Fibroblast of lung (primary cell): ENCODE measurements at regions not wholly inside any gene's neighbourhood (a gene's known extent, or its start where the extent isn't known, plus 50 kb on each side); places are given as distances from the start of the nearest gene placed in this dataset.

ENCODE experiments used
- DNase-seq, 2 donors: peaks; one replicate each; pipeline versions ENCODE4 v3.0.0 to v3.0.0-alpha.2; 2010; ENCODE audit warnings: low read depth in 2 of 2
- H2AFZ ChIP-seq: 2 replicates; pipeline ENCODE4 v1.5.1; 2012; ENCODE audit warnings: low read length, control low read depth, inconsistent platforms
- H3K27ac ChIP-seq: 2 replicates; pipeline ENCODE4 v1.5.1; 2011; ENCODE audit warnings: low read length, control low read depth; ENCODE audit not compliant: insufficient read depth
- H3K27me3 ChIP-seq: 2 replicates; pipeline ENCODE4 v1.5.1; 2011; ENCODE audit warnings: mild to moderate bottlenecking, low read length; ENCODE audit not compliant: control insufficient read depth, insufficient read depth
- H3K36me3 ChIP-seq: 2 replicates; pipeline ENCODE4 v1.5.1; 2011; ENCODE audit warnings: low read length; ENCODE audit not compliant: control insufficient read depth, insufficient read depth
- H3K4me1 ChIP-seq: 2 replicates; pipeline ENCODE4 v1.5.1; 2011; ENCODE audit warnings: low read length; ENCODE audit not compliant: control insufficient read depth, insufficient read depth; ENCODE audit errors: extremely low read depth
- H3K4me2 ChIP-seq: 2 replicates; pipeline ENCODE4 v1.5.1; 2011; ENCODE audit warnings: low read length, control low read depth; ENCODE audit not compliant: insufficient read depth; ENCODE audit errors: extremely low read depth
- H3K4me3 ChIP-seq, 4 experiments: fragments of 200-600 bp in 1 of 4; sonication (generic) in 1 of 4; replicated peaks in 1 of 4; 2 replicates each; pipeline ENCODE4 v1.5.1; 2011 to 2016; ENCODE audit warnings: low read length in 4 of 4, low read depth in 3 of 4, mild to moderate bottlenecking in 3 of 4, control low read depth in 2 of 4, inconsistent platforms in 1 of 4, mixed read lengths in 1 of 4; ENCODE audit not compliant: insufficient read depth in 1 of 4; ENCODE audit errors: control extremely low read depth in 1 of 4
- H3K79me2 ChIP-seq: 2 replicates; pipeline ENCODE4 v1.5.1; 2012; ENCODE audit warnings: mild to moderate bottlenecking, low read length, inconsistent platforms; ENCODE audit not compliant: control insufficient read depth, insufficient read depth
- H3K9ac ChIP-seq: 2 replicates; pipeline ENCODE4 v1.5.1; 2011; ENCODE audit warnings: mild to moderate bottlenecking, low read length, control low read depth; ENCODE audit not compliant: insufficient read depth
- H3K9me3 ChIP-seq: 2 replicates; pipeline ENCODE4 v1.5.1; 2012; ENCODE audit warnings: low read depth, low read length; ENCODE audit not compliant: control insufficient read depth, insufficient read depth
- H4K20me1 ChIP-seq: 2 replicates; pipeline ENCODE4 v1.5.1; 2011; ENCODE audit warnings: low read length; ENCODE audit not compliant: control insufficient read depth, insufficient read depth; ENCODE audit errors: extremely low read depth
- EZH2 ChIP-seq: IDR thresholded peaks from 2 replicates; pipeline ENCODE4 v1.5.1; 2012; ENCODE audit warnings: low read length, control low read depth, mild to moderate bottlenecking; ENCODE audit errors: missing control alignments
- TF ChIP-seq, protein P1 (sequence below), 2 donors: IDR thresholded peaks in 1 of 2; conservative IDR thresholded peaks in 1 of 2; 1 replicate in 1 of 2; 2 replicates in 1 of 2; pipeline ENCODE4 v1.5.1; 2011 to 2012; ENCODE audit warnings: low read length in 2 of 2, control low read depth in 1 of 2, inconsistent platforms in 1 of 2, low read depth in 1 of 2, mild to moderate bottlenecking in 1 of 2

DNA sequence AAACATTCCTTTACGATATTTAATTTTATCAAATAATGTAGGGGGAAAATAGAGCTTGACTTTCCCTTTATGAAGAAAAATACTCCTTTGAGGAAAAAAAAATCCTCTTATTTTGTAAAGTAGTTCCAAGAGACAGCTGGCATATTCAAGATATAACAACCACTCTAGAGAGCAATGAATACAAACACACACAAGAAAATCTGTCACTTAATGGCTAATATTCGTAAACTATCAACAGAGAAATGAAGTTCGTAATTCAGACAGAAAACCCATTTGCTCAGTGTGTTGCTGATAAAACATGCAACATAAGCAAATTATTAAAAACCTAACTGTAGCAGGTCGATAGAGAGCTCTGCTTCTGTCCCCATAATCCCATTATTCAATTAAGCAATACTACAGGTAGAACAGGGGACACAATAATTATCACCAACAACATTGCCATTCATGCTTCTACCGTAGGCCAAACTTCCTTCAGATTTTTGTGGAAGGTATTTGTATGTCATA lies 714.4 kb upstream of the MARCKS start:
- no peak overlapping the region for H3K4me2 ChIP-seq
- DNase-seq, result no peak

DNA sequence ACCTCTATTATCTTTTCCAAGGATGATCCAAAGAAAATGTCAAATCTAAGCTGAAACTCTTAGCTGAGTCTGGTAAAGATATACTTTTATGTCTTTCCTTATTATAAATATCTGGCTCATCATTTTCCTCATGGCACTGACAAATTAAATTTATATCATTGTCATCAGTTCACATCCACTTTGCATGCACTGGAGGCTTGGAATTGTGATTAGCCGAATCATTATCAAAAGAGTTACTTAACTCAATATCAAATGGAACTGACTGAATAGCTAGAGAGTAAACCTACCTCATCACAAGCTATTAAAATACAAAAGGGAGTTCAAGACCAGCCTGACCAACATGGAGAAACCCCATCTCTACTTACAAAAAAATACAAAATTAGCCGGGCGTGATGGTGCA lies 713.9 kb upstream of the MARCKS start:
- Histone ChIP-seq H4K20me1 (no peaks in the 10 kb centered on the region), H3K4me2 (no peak overlapping the region), H3K36me3 (no peaks in the 10 kb centered on the region), H2AFZ (no peak overlapping the region), H3K4me3 (no peak overlapping the region), H3K9ac (no peak overlapping the region), H3K4me1 (no peaks in the 10 kb centered on the region), H3K27ac (no peak overlapping the region), H3K9me3 (no peaks in the 10 kb centered on the region), H3K27me3 (no peaks in the 10 kb centered on the region), H3K79me2 (no peaks in the 10 kb centered on the region)
- TF ChIP-seq, protein P1, sequence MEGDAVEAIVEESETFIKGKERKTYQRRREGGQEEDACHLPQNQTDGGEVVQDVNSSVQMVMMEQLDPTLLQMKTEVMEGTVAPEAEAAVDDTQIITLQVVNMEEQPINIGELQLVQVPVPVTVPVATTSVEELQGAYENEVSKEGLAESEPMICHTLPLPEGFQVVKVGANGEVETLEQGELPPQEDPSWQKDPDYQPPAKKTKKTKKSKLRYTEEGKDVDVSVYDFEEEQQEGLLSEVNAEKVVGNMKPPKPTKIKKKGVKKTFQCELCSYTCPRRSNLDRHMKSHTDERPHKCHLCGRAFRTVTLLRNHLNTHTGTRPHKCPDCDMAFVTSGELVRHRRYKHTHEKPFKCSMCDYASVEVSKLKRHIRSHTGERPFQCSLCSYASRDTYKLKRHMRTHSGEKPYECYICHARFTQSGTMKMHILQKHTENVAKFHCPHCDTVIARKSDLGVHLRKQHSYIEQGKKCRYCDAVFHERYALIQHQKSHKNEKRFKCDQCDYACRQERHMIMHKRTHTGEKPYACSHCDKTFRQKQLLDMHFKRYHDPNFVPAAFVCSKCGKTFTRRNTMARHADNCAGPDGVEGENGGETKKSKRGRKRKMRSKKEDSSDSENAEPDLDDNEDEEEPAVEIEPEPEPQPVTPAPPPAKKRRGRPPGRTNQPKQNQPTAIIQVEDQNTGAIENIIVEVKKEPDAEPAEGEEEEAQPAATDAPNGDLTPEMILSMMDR (conservative IDR thresholded peaks at IDR 0.05 in 1 of 2, IDR thresholded peaks at IDR 0.05 in 1 of 2; ENCODE audit: low read depth in 1 of 2, low read length in 2 of 2), result no peak
- TF ChIP-seq EZH2, result no peak
- DNase-seq, result no peak

More for the DNA sequence above, 714.4 kb upstream of the MARCKS start:
- TF ChIP-seq, protein P1 (conservative IDR thresholded peaks at IDR 0.05 in 1 of 2, IDR thresholded peaks at IDR 0.05 in 1 of 2; ENCODE audit: low read depth in 1 of 2, low read length in 2 of 2), result no peak
- TF ChIP-seq EZH2, result no peak
- Histone ChIP-seq H3K27me3 (no peaks in the 10 kb centered on the region), H2AFZ (no peak overlapping the region), H3K4me3 (no peak overlapping the region), H3K27ac (no peak overlapping the region), H3K9me3 (no peaks in the 10 kb centered on the region), H3K79me2 (no peaks in the 10 kb centered on the region), H3K36me3 (no peaks in the 10 kb centered on the region), H3K9ac (no peak overlapping the region), H4K20me1 (no peaks in the 10 kb centered on the region), H3K4me1 (no peaks in the 10 kb centered on the region)

DNA sequence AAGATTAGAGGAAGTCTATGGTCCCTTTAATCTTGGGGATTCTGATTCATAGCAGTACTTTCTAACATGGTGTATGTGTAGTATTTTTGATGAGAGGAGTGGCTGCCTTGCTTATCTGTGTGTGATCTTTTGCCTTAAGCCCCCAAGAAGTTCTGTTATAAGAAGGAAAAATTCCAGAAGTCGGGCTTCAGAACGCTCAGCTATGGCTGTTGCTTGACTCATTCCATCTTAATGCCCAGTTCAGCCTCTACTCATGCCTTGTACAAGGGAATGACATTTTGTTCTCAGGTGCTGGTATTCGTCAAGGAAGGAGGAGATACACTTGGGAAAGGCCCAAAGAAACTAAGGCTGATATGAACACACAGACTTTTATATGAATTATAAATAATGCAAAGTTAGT lies 713.0 kb upstream of the MARCKS start:
- Histone ChIP-seq H3K4me2 (no peak overlapping the region), H3K27me3 (no peaks in the 10 kb centered on the region), H3K27ac (no peak overlapping the region), H3K9me3 (no peaks in the 10 kb centered on the region), H3K4me3 (no peak overlapping the region), H4K20me1 (no peaks in the 10 kb centered on the region), H3K9ac (no peak overlapping the region), H3K4me1 (no peaks in the 10 kb centered on the region), H3K36me3 (no peaks in the 10 kb centered on the region), H2AFZ (no peak overlapping the region), H3K79me2 (no peaks in the 10 kb centered on the region)
- TF ChIP-seq, protein P1 (conservative IDR thresholded peaks at IDR 0.05 in 1 of 2, IDR thresholded peaks at IDR 0.05 in 1 of 2; ENCODE audit: low read depth in 1 of 2, low read length in 2 of 2), result no peak
- no peak for TF ChIP-seq EZH2
- DNase-seq, result no peak
